ENCODE measurements at regions not wholly inside any gene's neighbourhood (a gene's known extent, or its start where the extent isn't known, plus 50 kb on each side); places are given as distances from the start of the nearest gene placed in this dataset.

- Histone ChIP-seq H3K4me3 (no peak overlapping the region), H3K27ac (no peak overlapping the region), H3K36me3 (no peaks in the 10 kb centered on the region), H3K27me3 (no peaks in the 10 kb centered on the region), H3K9me3 (no peaks in the 10 kb centered on the region), H3K4me1 (no peaks in the 10 kb centered on the region)
- peak in 1 of 2 donors; percentile 40 for DNase-seq
- intact Hi-C loops (cut with DNase I; ENCODE audit: low total_unique reads): no loop called here
- no peak for TF ChIP-seq CTCF (IDR thresholded peaks at IDR 0.05)
These were observed 242.7 kb downstream of the BCL11B start for GRCh38 chr14:99029145-99029915.

DNA sequence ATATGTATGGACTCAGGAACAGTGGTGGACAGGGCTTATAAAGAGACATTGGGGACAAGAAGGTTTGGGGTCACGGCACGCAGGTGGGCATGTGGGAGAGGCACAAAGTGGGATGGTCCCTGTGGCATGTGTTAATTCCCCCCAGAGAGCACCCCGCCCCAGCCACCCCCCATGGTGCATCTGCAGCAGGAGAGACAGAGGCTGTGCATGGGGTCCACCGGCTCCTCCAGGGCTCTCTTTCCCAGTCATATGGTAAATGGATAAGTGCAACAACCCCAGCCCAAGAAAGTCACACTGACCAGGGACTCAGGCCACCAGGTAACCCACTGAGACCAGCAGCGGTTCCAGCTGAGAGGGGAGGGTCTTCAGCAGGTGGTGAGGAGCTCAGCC is 242.1 kb downstream of the BCL11B start:
- no peak overlapping the region for H3K4me3 ChIP-seq
- no peaks in the 10 kb centered on the region for H3K27me3 ChIP-seq
- intact Hi-C loops (cut with DNase I; ENCODE audit: low total_unique reads): no loop called here
- H3K9me3 ChIP-seq: no peaks in the 10 kb centered on the region
- DNase-seq: peak in 1 of 2 donors; percentile 27
- H3K36me3 ChIP-seq: no peaks in the 10 kb centered on the region
- peaks cover 0 to 1% (median 0%) of the 10 kb centered on the region in 4 donors for H3K4me1 ChIP-seq
- TF ChIP-seq CTCF (IDR thresholded peaks at IDR 0.05): no peak
- no peak overlapping the region for H3K27ac ChIP-seq

- no peak for TF ChIP-seq CTCF (IDR thresholded peaks at IDR 0.05)
- Histone ChIP-seq H3K4me3 (no peak overlapping the region), H3K27me3 (no peaks in the 10 kb centered on the region), H3K9me3 (no peaks in the 10 kb centered on the region), H3K4me1 (peaks cover 0 to 7% (median 3%) of the 10 kb centered on the region in 4 donors), H3K36me3 (no peaks in the 10 kb centered on the region), H3K27ac (no peak overlapping the region)
- intact Hi-C loops (cut with DNase I; ENCODE audit: low total_unique reads): no loop called here
- no peak for DNase-seq
These were observed 241.5 kb downstream of the BCL11B start for GRCh38 chr14:99030454-99030853.

DNA sequence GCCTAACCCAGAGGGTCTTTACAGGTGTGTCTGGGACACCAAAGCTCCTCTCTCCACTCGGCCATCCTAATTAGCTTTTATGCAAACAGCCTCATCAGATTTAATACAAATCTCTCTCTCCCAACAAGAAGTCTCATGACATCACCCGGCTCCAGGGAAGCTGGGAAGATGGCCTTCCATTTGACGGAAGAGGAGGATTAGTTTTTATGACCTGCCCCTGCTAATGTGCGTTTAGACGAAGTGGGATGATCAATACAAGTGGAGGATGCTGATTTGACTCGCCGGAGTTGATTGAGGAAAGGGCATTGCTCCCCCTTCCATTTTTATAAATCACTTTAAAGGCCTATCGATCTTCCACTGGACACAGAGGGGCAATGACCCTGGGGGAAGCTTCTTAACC is 239.2 kb downstream of the BCL11B start:
- no peak overlapping the region for H3K27ac ChIP-seq
- H3K9me3 ChIP-seq: no peaks in the 10 kb centered on the region
- H3K4me3 ChIP-seq: no peak overlapping the region
- no peak for DNase-seq
- H3K36me3 ChIP-seq: no peaks in the 10 kb centered on the region
- no peak for TF ChIP-seq CTCF (IDR thresholded peaks at IDR 0.05)
- H3K27me3 ChIP-seq: no peaks in the 10 kb centered on the region
- intact Hi-C loops (cut with DNase I; ENCODE audit: low total_unique reads): no loop called here
- peaks cover 0 to 22% (median 12%) of the 10 kb centered on the region in 4 donors for H3K4me1 ChIP-seq

GRCh38 chr14:99033951-99034350 is 238.0 kb downstream of the BCL11B start:
- H3K4me3 ChIP-seq: no peak overlapping the region
- peak in 1 of 2 donors; percentile 31 for DNase-seq
- H3K27me3 ChIP-seq: no peaks in the 10 kb centered on the region

More at GRCh38 chr14:99033951-99034350, 238.0 kb downstream of the BCL11B start:
- intact Hi-C loops (cut with DNase I; ENCODE audit: low total_unique reads): no loop called here
- Histone ChIP-seq H3K9me3 (no peaks in the 10 kb centered on the region), H3K36me3 (no peaks in the 10 kb centered on the region), H3K27ac (no peak overlapping the region), H3K4me1 (peaks cover 0 to 31% (median 15%) of the 10 kb centered on the region in 4 donors)
- TF ChIP-seq CTCF (IDR thresholded peaks at IDR 0.05): no peak
